Mesenchymal stem cell (in vitro differentiated cells and primary cell): ENCODE measurements at regions not wholly inside any gene's neighbourhood (a gene's known extent, or its start where the extent isn't known, plus 50 kb on each side); places are given as distances from the start of the nearest gene placed in this dataset.
"Not testable (repeated sequence)": the region's sequence is repeated elsewhere in the genome, so short reads cannot be mapped to it uniquely, and the experiment has no call there.

Source experiments
- DNase-seq: peaks from one replicate; pipeline ENCODE4 v3.0.0-alpha.2; 2013
- H2AFZ ChIP-seq: one replicate; pipeline ENCODE4 v1.6.1; 2013; ENCODE audit warnings: low read depth, mild to moderate bottlenecking, control low read depth, inconsistent platforms, low read length, moderate library complexity
- H2AK5ac ChIP-seq: 2 replicates; pipeline ENCODE4 v1.6.1; 2013; ENCODE audit warnings: low read length, moderate library complexity, mild to moderate bottlenecking, inconsistent platforms; ENCODE audit not compliant: severe bottlenecking
- H2BK120ac ChIP-seq: one replicate; pipeline ENCODE4 v1.6.1; 2013; ENCODE audit warnings: low read depth, mild to moderate bottlenecking, inconsistent platforms, low read length, moderate library complexity
- H2BK12ac ChIP-seq, 2 experiments: one replicate each; pipeline ENCODE4 v1.6.1; 2013; ENCODE audit warnings: inconsistent platforms in 2 of 2, low read length in 2 of 2, mild to moderate bottlenecking in 2 of 2, moderate library complexity in 2 of 2, control low read depth in 1 of 2
- H2BK15ac ChIP-seq: one replicate; pipeline ENCODE4 v1.6.1; 2013; ENCODE audit warnings: mild to moderate bottlenecking, low read depth, inconsistent platforms; ENCODE audit not compliant: poor library complexity, severe bottlenecking
- H2BK5ac ChIP-seq: 2 replicates; pipeline ENCODE4 v1.6.1; 2013; ENCODE audit warnings: low read depth, mild to moderate bottlenecking, low read length, control low read depth, inconsistent platforms; ENCODE audit not compliant: poor library complexity, severe bottlenecking
- H3K14ac ChIP-seq, 2 experiments: one replicate each; pipeline ENCODE4 v1.6.1; 2013; ENCODE audit warnings: inconsistent platforms in 2 of 2, low read length in 2 of 2, control low read depth in 1 of 2, mild to moderate bottlenecking in 1 of 2, moderate library complexity in 1 of 2
- H3K18ac ChIP-seq, 2 experiments: one replicate each; pipeline ENCODE4 v1.6.1; 2013; ENCODE audit warnings: inconsistent platforms in 2 of 2, low read length in 2 of 2, control low read depth in 1 of 2, low read depth in 1 of 2, mild to moderate bottlenecking in 1 of 2
- H3K23ac ChIP-seq, 2 experiments: one replicate each; pipeline ENCODE4 v1.6.1; 2013; ENCODE audit warnings: inconsistent platforms in 2 of 2, low read length in 2 of 2, mild to moderate bottlenecking in 2 of 2, moderate library complexity in 2 of 2, control low read depth in 1 of 2
- H3K27ac ChIP-seq: 2 replicates; pipeline ENCODE4 v1.5.1; 2013; ENCODE audit warnings: mild to moderate bottlenecking, moderate library complexity, low read length, control low read depth, inconsistent platforms; ENCODE audit not compliant: poor library complexity, severe bottlenecking
- H3K27me3 ChIP-seq, 2 experiments: 2 replicates each; pipeline versions ENCODE4 v1.6.1 to v1.7.0; 2013; ENCODE audit warnings: low read length in 2 of 2, mild to moderate bottlenecking in 2 of 2, moderate library complexity in 2 of 2, control low read depth in 1 of 2, inconsistent platforms in 1 of 2; ENCODE audit not compliant: control insufficient read depth in 1 of 2, insufficient read depth in 1 of 2
- H3K36me3 ChIP-seq, 2 experiments: 2 replicates each; pipeline versions ENCODE4 v1.6.1 to v1.7.0; 2013; ENCODE audit warnings: low read length in 2 of 2, control low read depth in 1 of 2, inconsistent platforms in 1 of 2, low read depth in 1 of 2, mild to moderate bottlenecking in 1 of 2; ENCODE audit not compliant: insufficient read depth in 2 of 2, control insufficient read depth in 1 of 2
- H3K4ac ChIP-seq, 2 experiments: one replicate each; pipeline ENCODE4 v1.6.1; 2013; ENCODE audit warnings: inconsistent platforms in 2 of 2, low read length in 2 of 2, mild to moderate bottlenecking in 2 of 2, moderate library complexity in 2 of 2, control low read depth in 1 of 2, low read depth in 1 of 2
- H3K4me1 ChIP-seq: 2 replicates; pipeline ENCODE4 v1.6.1; 2013; ENCODE audit warnings: low read depth, low read length, control low read depth; ENCODE audit not compliant: control insufficient read depth, insufficient read depth
- H3K4me2 ChIP-seq: 2 replicates; pipeline ENCODE4 v1.6.1; 2013; ENCODE audit warnings: low read length, mild to moderate bottlenecking, inconsistent platforms; ENCODE audit not compliant: poor library complexity, severe bottlenecking
- H3K4me3 ChIP-seq, 2 experiments: 2 replicates each; pipeline versions ENCODE4 v1.5.1 to v1.7.0; 2013; ENCODE audit warnings: low read length in 2 of 2, mild to moderate bottlenecking in 2 of 2, control low read depth in 1 of 2, low read depth in 1 of 2; ENCODE audit not compliant: insufficient read depth in 1 of 2
- H3K79me1 ChIP-seq: replicated peaks from 2 replicates; pipeline ENCODE4 v1.6.1; 2013; ENCODE audit warnings: mild to moderate bottlenecking, control low read depth, low read length, inconsistent platforms; ENCODE audit not compliant: poor library complexity, severe bottlenecking
- H3K9ac ChIP-seq: 2 replicates; pipeline ENCODE4 v1.7.0; 2013; ENCODE audit warnings: mild to moderate bottlenecking, low read length, moderate library complexity
- H3K9me3 ChIP-seq: 2 replicates; pipeline ENCODE4 v1.7.0; 2013; ENCODE audit warnings: mild to moderate bottlenecking, low read length; ENCODE audit not compliant: control insufficient read depth
- H4K8ac ChIP-seq: one replicate; pipeline ENCODE4 v1.6.1; 2013; ENCODE audit warnings: inconsistent platforms, mild to moderate bottlenecking, low read length, moderate library complexity
- H4K91ac ChIP-seq: one replicate; pipeline ENCODE4 v1.6.1; 2013; ENCODE audit warnings: mild to moderate bottlenecking, low read length, inconsistent platforms
- WGBS: methylation state at CpG from one replicate; pipeline ENCODE4 v1.1.7; 2013; ENCODE audit warnings: mixed read lengths; 5-methylcytosine and 5-hydroxymethylcytosine counted together

GRCh38 chr4:64756016-64756415 is 346.8 kb upstream of the TECRL start:
- Histone ChIP-seq H3K27me3 (no peaks in the 10 kb centered on the region), H3K4me2 (no peak overlapping the region), H3K36me3 (no peaks in the 10 kb centered on the region), H2BK12ac (no peak overlapping the region), H3K27ac (no peak overlapping the region), H3K4ac (no peak overlapping the region), H3K4me3 (no peak overlapping the region), H3K23ac (no peak overlapping the region), H3K4me1 (no peaks in the 10 kb centered on the region), H3K9ac (no peak overlapping the region), H4K91ac (no peak overlapping the region), H2BK5ac (no peak overlapping the region), H2AK5ac (no peak overlapping the region), H3K14ac (no peak overlapping the region), H3K18ac (no peak overlapping the region), H3K9me3 (no peaks in the 10 kb centered on the region), H2BK120ac (no peak overlapping the region), H2AFZ (no peak overlapping the region), H3K79me1 (no peaks in the 10 kb centered on the region), H4K8ac (no peak overlapping the region), H2BK15ac (no peak overlapping the region)
- WGBS = 40% methylated on average over 2 of the region's 2 CpGs
- peak; percentile 67 for DNase-seq

- no peak overlapping the region for H3K4ac ChIP-seq
- H2BK12ac ChIP-seq = no peak overlapping the region
- H3K4me2 ChIP-seq = no peak overlapping the region
- 85% methylated on average over 21 of the region's 21 CpGs for WGBS
- H2BK120ac ChIP-seq = no peak overlapping the region
- H4K91ac ChIP-seq = no peak overlapping the region
- no peak overlapping the region for H3K18ac ChIP-seq
- no peak overlapping the region for H3K23ac ChIP-seq
- H3K4me1 ChIP-seq = no peaks in the 10 kb centered on the region
- no peak overlapping the region for H2AK5ac ChIP-seq
- H2AFZ ChIP-seq = no peak overlapping the region
- no peak overlapping the region for H3K4me3 ChIP-seq
- H3K9me3 ChIP-seq = no peaks in the 10 kb centered on the region
- H2BK15ac ChIP-seq = no peak overlapping the region
- no peaks in the 10 kb centered on the region for H3K27me3 ChIP-seq
- no peak overlapping the region for H4K8ac ChIP-seq
- no peak overlapping the region for H3K27ac ChIP-seq
- no peak overlapping the region for H3K9ac ChIP-seq
- H3K79me1 ChIP-seq = no peaks in the 10 kb centered on the region
- no peak overlapping the region for H2BK5ac ChIP-seq
- no peak overlapping the region for H3K14ac ChIP-seq
- no peaks in the 10 kb centered on the region for H3K36me3 ChIP-seq
- DNase-seq = no peak
These were observed 338.9 kb upstream of the TECRL start for GRCh38 chr4:64747919-64748715.

GRCh38 chr4:64738240-64738639 is 329.0 kb upstream of the TECRL start:
- Histone ChIP-seq H2AFZ (no peak overlapping the region), H3K9me3 (no peaks in the 10 kb centered on the region), H2BK15ac (no peak overlapping the region)

GRCh38 chr4:64737854-64738138 is 328.5 kb upstream of the TECRL start:
- H4K8ac ChIP-seq, H2AK5ac ChIP-seq, H2BK15ac ChIP-seq, H3K4me2 ChIP-seq, H2BK12ac ChIP-seq, H2BK120ac ChIP-seq, H4K91ac ChIP-seq, H2AFZ ChIP-seq, H3K4me3 ChIP-seq, H3K4me1 ChIP-seq, H3K27ac ChIP-seq, DNase-seq, H3K79me1 ChIP-seq, H3K23ac ChIP-seq, H3K9ac ChIP-seq, H2BK5ac ChIP-seq, H3K18ac ChIP-seq, H3K27me3 ChIP-seq, H3K9me3 ChIP-seq, H3K4ac ChIP-seq, H3K14ac ChIP-seq, H3K36me3 ChIP-seq: not testable (repeated sequence)
- WGBS = 31% methylated on average over 2 of the region's 2 CpGs

More at GRCh38 chr4:64738240-64738639, 329.0 kb upstream of the TECRL start:
- Histone ChIP-seq H2BK120ac (no peak overlapping the region), H3K27me3 (no peaks in the 10 kb centered on the region), H3K18ac (no peak overlapping the region), H4K8ac (no peak overlapping the region), H3K4me2 (no peak overlapping the region), H3K23ac (no peak overlapping the region), H3K36me3 (no peaks in the 10 kb centered on the region), H4K91ac (no peak overlapping the region), H3K4me3 (no peak overlapping the region), H3K79me1 (no peaks in the 10 kb centered on the region), H3K4me1 (no peaks in the 10 kb centered on the region), H2BK12ac (no peak overlapping the region), H2AK5ac (no peak overlapping the region), H3K9ac (no peak overlapping the region), H2BK5ac (no peak overlapping the region), H3K4ac (no peak overlapping the region), H3K27ac (no peak overlapping the region), H3K14ac (no peak overlapping the region)
- no CpG with 5 or more reads among the region's 3 CpGs for WGBS
- DNase-seq = no peak
